Large intestine (tissue), 3 donors: ENCODE measurements at regions not wholly inside any gene's neighbourhood (a gene's known extent, or its start where the extent isn't known, plus 50 kb on each side); places are given as distances from the start of the nearest gene placed in this dataset.

Experiments used
- DNase-seq, 2 donors: peaks; one replicate each; pipeline versions ENCODE4 v3.0.0 to v3.0.0-alpha.2; 2013
- H3K27ac ChIP-seq: one replicate; pipeline ENCODE4 v1.5.1; 2013; ENCODE audit warnings: low read length
- H3K27me3 ChIP-seq: 2 replicates; pipeline ENCODE4 v1.6.1; 2013; ENCODE audit warnings: low read length; ENCODE audit not compliant: control insufficient read depth, insufficient read depth
- H3K36me3 ChIP-seq: 2 replicates; pipeline ENCODE4 v1.6.1; 2013; ENCODE audit warnings: low read length; ENCODE audit not compliant: control insufficient read depth, insufficient read depth
- H3K4me1 ChIP-seq: one replicate; pipeline ENCODE4 v1.6.1; 2013; ENCODE audit warnings: low read length; ENCODE audit not compliant: control insufficient read depth, insufficient read depth
- H3K4me3 ChIP-seq: one replicate; pipeline ENCODE4 v1.5.1; 2013; ENCODE audit warnings: low read length
- H3K9me3 ChIP-seq: one replicate; pipeline ENCODE4 v1.6.1; 2013; ENCODE audit warnings: mild to moderate bottlenecking, low read depth, low read length, moderate library complexity; ENCODE audit not compliant: control insufficient read depth
- WGBS: methylation state at CpG from one replicate; pipeline ENCODE4 v1.1.5; 2013; ENCODE audit warnings: low lambda C conversion rate; ENCODE audit not compliant: insufficient coverage; 5-methylcytosine and 5-hydroxymethylcytosine counted together

- Histone ChIP-seq H3K9me3 (no peaks in the 10 kb centered on the region), H3K4me3 (no peak overlapping the region), H3K27me3 (no peaks in the 10 kb centered on the region), H3K27ac (no peak overlapping the region), H3K4me1 (no peaks in the 10 kb centered on the region), H3K36me3 (no peaks in the 10 kb centered on the region)
- 8% methylated on average over 3 of the region's 8 CpGs for WGBS
- no peak for DNase-seq
Measured at GRCh38 chr13:106683179-106683578, 115.2 kb upstream of the ARGLU1 start.

DNA sequence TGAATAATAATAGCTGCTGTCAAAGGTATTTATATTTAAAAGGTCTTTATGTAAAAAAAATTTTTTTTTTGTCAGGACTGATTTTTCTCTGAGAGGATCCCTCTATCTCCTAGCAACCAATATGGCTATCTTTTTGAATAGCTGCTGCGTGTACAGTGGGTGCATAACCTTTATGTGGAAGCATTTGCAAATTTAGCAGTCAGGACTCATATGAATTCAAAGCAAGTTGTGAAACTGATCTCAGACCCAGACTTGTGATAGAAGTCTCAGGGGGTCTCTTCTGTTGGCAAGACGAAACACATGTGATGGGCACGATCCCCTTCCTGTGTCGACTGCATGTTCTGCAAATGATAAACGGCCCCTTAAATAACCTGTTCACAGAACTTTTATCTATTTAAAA, 114.1 kb upstream of the ARGLU1 start:
- no CpG with 5 or more reads among the region's 5 CpGs for WGBS
- H3K4me3 ChIP-seq: no peak overlapping the region
- no peaks in the 10 kb centered on the region for H3K27me3 ChIP-seq
- H3K36me3 ChIP-seq: no peaks in the 10 kb centered on the region
- no peaks in the 10 kb centered on the region for H3K9me3 ChIP-seq
- no peak for DNase-seq
- no peaks in the 10 kb centered on the region for H3K4me1 ChIP-seq
- H3K27ac ChIP-seq: no peak overlapping the region

GRCh38 chr13:106681536-106681935, 113.6 kb upstream of the ARGLU1 start:
- 60% methylated on average over 1 of the region's 3 CpGs for WGBS
- no peak overlapping the region for H3K27ac ChIP-seq

DNA sequence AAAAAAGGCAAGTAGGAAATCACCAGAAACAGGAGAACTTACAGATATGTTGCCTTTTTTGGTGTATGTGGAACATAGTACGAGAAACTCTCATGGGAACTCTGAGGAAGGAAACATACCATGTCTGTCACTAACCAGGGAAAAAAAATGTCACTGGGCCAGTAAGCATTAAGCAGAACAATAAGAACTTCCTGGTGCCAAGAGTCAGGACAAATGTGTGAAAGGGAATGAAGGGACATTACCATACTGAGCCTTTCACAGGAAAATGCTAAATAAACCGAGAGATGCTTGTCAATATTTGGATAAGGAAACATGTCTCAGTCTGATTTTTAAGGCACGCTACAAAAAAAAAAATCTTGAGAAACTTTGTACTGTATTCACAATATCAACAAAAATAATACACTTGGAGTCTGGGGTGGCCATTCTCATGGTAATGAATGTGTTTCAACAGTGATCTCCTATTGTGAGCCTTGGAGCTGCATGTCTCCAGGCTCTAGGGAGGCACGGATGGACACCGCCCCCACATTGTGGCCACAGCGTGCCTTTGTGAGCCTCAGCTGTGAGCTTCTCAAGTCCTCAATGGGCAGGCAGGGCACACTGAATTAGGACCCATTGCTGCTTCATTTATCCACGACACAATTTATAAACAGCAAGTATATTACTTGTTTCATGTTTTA, 113.0 kb upstream of the ARGLU1 start:
- no peaks in the 10 kb centered on the region for H3K4me1 ChIP-seq
- WGBS: 90% methylated on average over 2 of the region's 7 CpGs
- H3K36me3 ChIP-seq: no peaks in the 10 kb centered on the region
- no peak overlapping the region for H3K4me3 ChIP-seq
- no peak for DNase-seq
- H3K9me3 ChIP-seq: no peaks in the 10 kb centered on the region
- H3K27ac ChIP-seq: no peak overlapping the region
- H3K27me3 ChIP-seq: no peaks in the 10 kb centered on the region

More at GRCh38 chr13:106681536-106681935, 113.6 kb upstream of the ARGLU1 start:
- Histone ChIP-seq H3K4me3 (no peak overlapping the region), H3K36me3 (no peaks in the 10 kb centered on the region), H3K4me1 (no peaks in the 10 kb centered on the region), H3K27me3 (no peaks in the 10 kb centered on the region), H3K9me3 (no peaks in the 10 kb centered on the region)
- no peak for DNase-seq

- 43% methylated on average over 1 of the region's 5 CpGs for WGBS
- Histone ChIP-seq H3K27me3 (no peaks in the 10 kb centered on the region), H3K36me3 (no peaks in the 10 kb centered on the region), H3K27ac (no peak overlapping the region), H3K4me1 (no peaks in the 10 kb centered on the region), H3K4me3 (no peak overlapping the region), H3K9me3 (no peaks in the 10 kb centered on the region)
- no peak for DNase-seq
Measured at GRCh38 chr13:106678646-106679418, 110.9 kb upstream of the ARGLU1 start.

DNA sequence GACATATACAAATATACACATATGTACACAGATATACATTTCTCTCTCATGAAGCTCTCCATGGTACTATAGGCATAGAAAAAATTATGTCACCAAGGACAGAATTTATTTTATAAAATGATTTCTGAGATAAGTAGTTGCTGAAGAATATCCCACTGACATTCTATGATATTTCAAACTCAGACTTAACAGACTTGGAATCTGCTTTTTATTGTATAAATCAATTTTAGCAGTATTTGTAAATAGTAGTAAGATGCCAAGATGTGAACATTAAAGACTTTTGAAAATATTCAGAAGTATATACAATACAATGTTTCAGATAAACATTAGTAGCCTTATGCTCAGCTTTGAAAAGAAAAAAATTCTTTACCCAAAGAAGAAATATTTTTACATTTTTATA, 107.4 kb upstream of the ARGLU1 start:
- DNase-seq: no peak
- H3K27me3 ChIP-seq: no peaks in the 10 kb centered on the region
- H3K27ac ChIP-seq: no peak overlapping the region
- no peaks in the 10 kb centered on the region for H3K36me3 ChIP-seq
- no peaks in the 10 kb centered on the region for H3K4me1 ChIP-seq
- H3K9me3 ChIP-seq: peaks cover 3% of the 10 kb centered on the region
- H3K4me3 ChIP-seq: no peak overlapping the region

GRCh38 chr13:106660746-106661625, 93.0 kb upstream of the ARGLU1 start:
- H3K4me1 ChIP-seq: no peaks in the 10 kb centered on the region
- no peaks in the 10 kb centered on the region for H3K9me3 ChIP-seq
- no peak overlapping the region for H3K27ac ChIP-seq
- H3K27me3 ChIP-seq: no peaks in the 10 kb centered on the region
- H3K36me3 ChIP-seq: no peaks in the 10 kb centered on the region
- 83% methylated on average over 1 of the region's 6 CpGs for whole genome bisulfite sequencing
- DNase-seq: no peak
- H3K4me3 ChIP-seq: no peak overlapping the region

- H3K9me3 ChIP-seq: no peaks in the 10 kb centered on the region
Measured at GRCh38 chr13:106657104-106657503, 89.2 kb upstream of the ARGLU1 start.

GRCh38 chr13:106656186-106656585, 88.2 kb upstream of the ARGLU1 start:
- H3K36me3 ChIP-seq: no peaks in the 10 kb centered on the region
- no peak for DNase-seq
- H3K4me3 ChIP-seq: no peak overlapping the region
- no peaks in the 10 kb centered on the region for H3K9me3 ChIP-seq
- no peaks in the 10 kb centered on the region for H3K27me3 ChIP-seq
- no peak overlapping the region for H3K27ac ChIP-seq
- no peaks in the 10 kb centered on the region for H3K4me1 ChIP-seq
- WGBS: 71% methylated on average over 1 of the region's 1 CpG

More at GRCh38 chr13:106657104-106657503, 89.2 kb upstream of the ARGLU1 start:
- Histone ChIP-seq H3K27me3 (no peaks in the 10 kb centered on the region), H3K4me3 (no peak overlapping the region), H3K27ac (no peak overlapping the region), H3K4me1 (no peaks in the 10 kb centered on the region), H3K36me3 (no peaks in the 10 kb centered on the region)
- no peak for DNase-seq
- 57% methylated on average over 1 of the region's 3 CpGs for WGBS

DNA sequence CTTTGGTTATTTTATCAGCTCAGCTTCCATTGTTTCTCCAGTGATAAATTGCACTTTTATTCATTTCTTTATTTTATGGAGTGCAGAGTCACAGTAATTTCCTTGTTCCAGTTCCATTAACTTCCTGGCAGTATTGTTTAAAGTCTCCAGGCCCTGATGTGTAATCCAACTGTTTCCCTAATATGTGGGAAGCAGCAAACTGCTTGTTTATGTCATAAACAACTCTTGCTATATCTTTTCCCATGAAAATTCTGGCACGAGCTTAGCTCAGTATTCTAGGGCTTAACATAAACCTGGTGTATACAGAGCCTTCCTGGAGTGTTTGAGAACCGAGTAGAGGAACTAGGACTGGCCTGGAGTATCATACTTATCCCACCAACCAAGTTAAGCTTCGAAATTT, 83.5 kb upstream of the ARGLU1 start:
- H3K27me3 ChIP-seq: no peaks in the 10 kb centered on the region
- no peaks in the 10 kb centered on the region for H3K9me3 ChIP-seq
- no peak overlapping the region for H3K4me3 ChIP-seq
- WGBS: 93% methylated on average over 2 of the region's 3 CpGs
- DNase-seq: no peak
- H3K27ac ChIP-seq: no peak overlapping the region
- H3K4me1 ChIP-seq: peaks cover 8% of the 10 kb centered on the region
- H3K36me3 ChIP-seq: no peaks in the 10 kb centered on the region
